HepG2 (cell line): ENCODE measurements at regions not wholly inside any gene's neighbourhood (a gene's known extent, or its start where the extent isn't known, plus 50 kb on each side); places are given as distances from the start of the nearest gene placed in this dataset.

Source experiments
- CHD4 ChIP-seq: fragments of 200-600 bp; sonication (generic); IDR thresholded peaks from 2 replicates; pipeline ENCODE4 v1.7.0; 2017; ENCODE audit warnings: mild to moderate bottlenecking, low read length, borderline replicate concordance
- ELF3 ChIP-seq: IDR thresholded peaks from 2 replicates; pipeline ENCODE4 v1.6.1; 2016; ENCODE audit warnings: missing genetic modification reagents, missing compliant biosample characterization
- FOXK1 ChIP-seq: sonication (generic); formaldehyde crosslinking; IDR thresholded peaks from 2 replicates; pipeline ENCODE4 v1.4.0; 2020; ENCODE audit warnings: low read depth, missing genetic modification reagents, borderline replicate concordance
- MBD4 ChIP-seq: IDR thresholded peaks from 2 replicates; pipeline ENCODE4 v1.6.1; 2012; ENCODE audit warnings: low read length, inconsistent platforms, borderline replicate concordance
- NR2F2 ChIP-seq: IDR thresholded peaks from 2 replicates; pipeline ENCODE4 v1.6.1; 2012; ENCODE audit warnings: low read depth, inconsistent platforms, borderline replicate concordance
- SIX1 ChIP-seq: sonication (generic); formaldehyde crosslinking; IDR thresholded peaks from 2 replicates; pipeline ENCODE4 v1.4.0; 2020; ENCODE audit warnings: missing genetic modification reagents, borderline replicate concordance
- SIX4 ChIP-seq: sonication (generic); formaldehyde crosslinking; IDR thresholded peaks from 2 replicates; pipeline ENCODE4 v1.4.0; 2020; ENCODE audit warnings: missing genetic modification reagents
- TBX3 ChIP-seq: fragments of 450-650 bp; IDR thresholded peaks from 2 replicates; pipeline ENCODE4 v1.6.1; 2017; ENCODE audit warnings: antibody characterized with exemption, mild to moderate bottlenecking, inconsistent platforms, borderline replicate concordance
- ZNF205 ChIP-seq: IDR thresholded peaks from 2 replicates; pipeline ENCODE4 v1.6.1; 2018; ENCODE audit warnings: missing biosample characterization, missing genetic modification reagents
- TF ChIP-seq, protein P1 (sequence below): sonication (generic); formaldehyde crosslinking; IDR thresholded peaks from 2 replicates; pipeline ENCODE4 v1.4.0; 2020; ENCODE audit warnings: missing genetic modification reagents, borderline replicate concordance
- TF ChIP-seq, protein P2 (sequence below), 2 experiments: sonication (generic) in 1 of 2; formaldehyde crosslinking in 1 of 2; IDR thresholded peaks; 2 replicates each; pipeline versions ENCODE4 v1.4.0 to v1.6.1; 2016 to 2020; ENCODE audit warnings: borderline replicate concordance in 1 of 2, low read depth in 1 of 2, mild to moderate bottlenecking in 1 of 2, missing genetic modification reagents in 1 of 2
- TF ChIP-seq, protein P3 (sequence below): IDR thresholded peaks from 2 replicates; pipeline ENCODE4 v1.6.1; 2018; ENCODE audit warnings: missing genetic modification reagents, mild to moderate bottlenecking, missing compliant biosample characterization
- TF ChIP-seq, protein P4 (sequence below): IDR thresholded peaks from 2 replicates; pipeline ENCODE4 v1.6.1; 2018; ENCODE audit warnings: missing genetic modification reagents
- TF ChIP-seq, protein P5 (sequence below): sonication (generic); formaldehyde crosslinking; conservative IDR thresholded peaks from 2 replicates; pipeline ENCODE4 v1.4.0; 2020; ENCODE audit warnings: missing genetic modification reagents
- TF ChIP-seq, protein P6 (sequence below): IDR thresholded peaks from 2 replicates; pipeline ENCODE4 v1.6.1; 2016; ENCODE audit warnings: mild to moderate bottlenecking

DNA sequence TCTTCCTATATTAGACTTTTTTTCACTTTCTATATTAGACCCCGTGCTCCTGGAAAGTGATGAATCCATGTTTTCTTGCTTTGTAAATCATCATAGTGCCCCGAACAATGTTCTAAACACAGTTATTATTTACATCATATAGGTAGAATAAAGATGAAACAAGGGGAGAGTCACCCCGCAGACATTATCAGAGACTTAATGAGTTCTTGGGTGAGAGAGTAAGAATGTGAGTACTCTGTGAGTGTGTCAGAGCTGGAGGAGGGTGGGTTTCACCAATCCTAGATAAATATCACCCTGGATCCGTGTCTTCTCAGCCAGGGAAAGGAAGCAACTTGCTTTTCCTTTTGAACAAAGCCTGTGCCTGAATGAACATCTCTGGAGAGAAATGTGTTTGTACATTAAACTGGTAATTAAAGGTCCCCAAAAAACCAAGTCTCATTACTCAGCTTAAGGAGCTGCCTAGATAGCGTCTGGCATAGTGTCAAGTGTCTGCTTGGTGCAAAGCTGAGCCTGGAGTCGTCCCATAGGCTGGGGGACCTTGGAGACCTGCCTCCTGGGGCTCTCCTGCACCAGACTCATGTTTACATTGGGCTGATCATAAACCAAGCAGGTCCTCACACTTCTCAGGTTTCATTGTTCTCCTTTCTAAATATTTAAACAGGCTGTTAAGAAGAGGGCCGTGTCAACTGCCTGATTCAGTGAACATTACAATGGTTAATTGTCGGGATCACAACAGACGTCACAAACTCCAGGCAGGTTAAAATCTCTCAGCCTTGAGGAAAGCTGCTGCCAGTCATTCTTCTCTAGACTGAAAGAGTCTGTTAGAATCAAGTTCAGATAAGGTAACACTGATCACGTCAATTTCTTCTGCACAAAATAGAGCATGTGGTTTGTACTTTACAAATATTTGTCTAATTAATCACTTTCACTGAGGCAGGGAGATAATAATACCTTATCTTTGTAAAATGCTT lies 179.7 kb upstream of the MYLIP start (continued):
- TF ChIP-seq, protein P1, sequence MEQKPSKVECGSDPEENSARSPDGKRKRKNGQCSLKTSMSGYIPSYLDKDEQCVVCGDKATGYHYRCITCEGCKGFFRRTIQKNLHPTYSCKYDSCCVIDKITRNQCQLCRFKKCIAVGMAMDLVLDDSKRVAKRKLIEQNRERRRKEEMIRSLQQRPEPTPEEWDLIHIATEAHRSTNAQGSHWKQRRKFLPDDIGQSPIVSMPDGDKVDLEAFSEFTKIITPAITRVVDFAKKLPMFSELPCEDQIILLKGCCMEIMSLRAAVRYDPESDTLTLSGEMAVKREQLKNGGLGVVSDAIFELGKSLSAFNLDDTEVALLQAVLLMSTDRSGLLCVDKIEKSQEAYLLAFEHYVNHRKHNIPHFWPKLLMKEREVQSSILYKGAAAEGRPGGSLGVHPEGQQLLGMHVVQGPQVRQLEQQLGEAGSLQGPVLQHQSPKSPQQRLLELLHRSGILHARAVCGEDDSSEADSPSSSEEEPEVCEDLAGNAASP (CRISPR knock-in tag): peak; percentile 84; the same call in 1 of the 2 replicates
- peak; percentile 84 for TF ChIP-seq FOXK1 (CRISPR knock-in tag)
- TF ChIP-seq NR2F2: peak; percentile 67
- peak; percentile 94 for TF ChIP-seq SIX1 (CRISPR knock-in tag)
- TF ChIP-seq TBX3: peak; percentile 68; the same call in 1 of the 2 replicates
- TF ChIP-seq CHD4: no peak
- TF ChIP-seq, protein P2, sequence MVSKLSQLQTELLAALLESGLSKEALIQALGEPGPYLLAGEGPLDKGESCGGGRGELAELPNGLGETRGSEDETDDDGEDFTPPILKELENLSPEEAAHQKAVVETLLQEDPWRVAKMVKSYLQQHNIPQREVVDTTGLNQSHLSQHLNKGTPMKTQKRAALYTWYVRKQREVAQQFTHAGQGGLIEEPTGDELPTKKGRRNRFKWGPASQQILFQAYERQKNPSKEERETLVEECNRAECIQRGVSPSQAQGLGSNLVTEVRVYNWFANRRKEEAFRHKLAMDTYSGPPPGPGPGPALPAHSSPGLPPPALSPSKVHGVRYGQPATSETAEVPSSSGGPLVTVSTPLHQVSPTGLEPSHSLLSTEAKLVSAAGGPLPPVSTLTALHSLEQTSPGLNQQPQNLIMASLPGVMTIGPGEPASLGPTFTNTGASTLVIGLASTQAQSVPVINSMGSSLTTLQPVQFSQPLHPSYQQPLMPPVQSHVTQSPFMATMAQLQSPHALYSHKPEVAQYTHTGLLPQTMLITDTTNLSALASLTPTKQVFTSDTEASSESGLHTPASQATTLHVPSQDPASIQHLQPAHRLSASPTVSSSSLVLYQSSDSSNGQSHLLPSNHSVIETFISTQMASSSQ (IDR thresholded peaks at IDR 0.05; ENCODE audit: low read depth): peak; percentile 83
- TF ChIP-seq, protein P2 (CRISPR knock-in tag; IDR thresholded peaks at IDR 0.05; ENCODE audit: borderline replicate concordance): peak; percentile 82; the same call in 1 of the 2 replicates
- TF ChIP-seq SIX4 (CRISPR knock-in tag): peak; percentile 98
- TF ChIP-seq, protein P3, sequence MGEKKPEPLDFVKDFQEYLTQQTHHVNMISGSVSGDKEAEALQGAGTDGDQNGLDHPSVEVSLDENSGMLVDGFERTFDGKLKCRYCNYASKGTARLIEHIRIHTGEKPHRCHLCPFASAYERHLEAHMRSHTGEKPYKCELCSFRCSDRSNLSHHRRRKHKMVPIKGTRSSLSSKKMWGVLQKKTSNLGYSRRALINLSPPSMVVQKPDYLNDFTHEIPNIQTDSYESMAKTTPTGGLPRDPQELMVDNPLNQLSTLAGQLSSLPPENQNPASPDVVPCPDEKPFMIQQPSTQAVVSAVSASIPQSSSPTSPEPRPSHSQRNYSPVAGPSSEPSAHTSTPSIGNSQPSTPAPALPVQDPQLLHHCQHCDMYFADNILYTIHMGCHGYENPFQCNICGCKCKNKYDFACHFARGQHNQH: peak; percentile 51; the same call in 1 of the 2 replicates
- TF ChIP-seq ZNF205 (CRISPR knock-in tag): no peak
- TF ChIP-seq ELF3: peak; percentile 13; the same call in 1 of the 2 replicates
- TF ChIP-seq, protein P4, sequence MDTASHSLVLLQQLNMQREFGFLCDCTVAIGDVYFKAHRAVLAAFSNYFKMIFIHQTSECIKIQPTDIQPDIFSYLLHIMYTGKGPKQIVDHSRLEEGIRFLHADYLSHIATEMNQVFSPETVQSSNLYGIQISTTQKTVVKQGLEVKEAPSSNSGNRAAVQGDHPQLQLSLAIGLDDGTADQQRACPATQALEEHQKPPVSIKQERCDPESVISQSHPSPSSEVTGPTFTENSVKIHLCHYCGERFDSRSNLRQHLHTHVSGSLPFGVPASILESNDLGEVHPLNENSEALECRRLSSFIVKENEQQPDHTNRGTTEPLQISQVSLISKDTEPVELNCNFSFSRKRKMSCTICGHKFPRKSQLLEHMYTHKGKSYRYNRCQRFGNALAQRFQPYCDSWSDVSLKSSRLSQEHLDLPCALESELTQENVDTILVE (CRISPR knock-in tag): no peak
- TF ChIP-seq, protein P5, sequence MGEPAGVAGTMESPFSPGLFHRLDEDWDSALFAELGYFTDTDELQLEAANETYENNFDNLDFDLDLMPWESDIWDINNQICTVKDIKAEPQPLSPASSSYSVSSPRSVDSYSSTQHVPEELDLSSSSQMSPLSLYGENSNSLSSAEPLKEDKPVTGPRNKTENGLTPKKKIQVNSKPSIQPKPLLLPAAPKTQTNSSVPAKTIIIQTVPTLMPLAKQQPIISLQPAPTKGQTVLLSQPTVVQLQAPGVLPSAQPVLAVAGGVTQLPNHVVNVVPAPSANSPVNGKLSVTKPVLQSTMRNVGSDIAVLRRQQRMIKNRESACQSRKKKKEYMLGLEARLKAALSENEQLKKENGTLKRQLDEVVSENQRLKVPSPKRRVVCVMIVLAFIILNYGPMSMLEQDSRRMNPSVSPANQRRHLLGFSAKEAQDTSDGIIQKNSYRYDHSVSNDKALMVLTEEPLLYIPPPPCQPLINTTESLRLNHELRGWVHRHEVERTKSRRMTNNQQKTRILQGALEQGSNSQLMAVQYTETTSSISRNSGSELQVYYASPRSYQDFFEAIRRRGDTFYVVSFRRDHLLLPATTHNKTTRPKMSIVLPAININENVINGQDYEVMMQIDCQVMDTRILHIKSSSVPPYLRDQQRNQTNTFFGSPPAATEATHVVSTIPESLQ: no peak
- TF ChIP-seq MBD4: no peak
- TF ChIP-seq, protein P6, sequence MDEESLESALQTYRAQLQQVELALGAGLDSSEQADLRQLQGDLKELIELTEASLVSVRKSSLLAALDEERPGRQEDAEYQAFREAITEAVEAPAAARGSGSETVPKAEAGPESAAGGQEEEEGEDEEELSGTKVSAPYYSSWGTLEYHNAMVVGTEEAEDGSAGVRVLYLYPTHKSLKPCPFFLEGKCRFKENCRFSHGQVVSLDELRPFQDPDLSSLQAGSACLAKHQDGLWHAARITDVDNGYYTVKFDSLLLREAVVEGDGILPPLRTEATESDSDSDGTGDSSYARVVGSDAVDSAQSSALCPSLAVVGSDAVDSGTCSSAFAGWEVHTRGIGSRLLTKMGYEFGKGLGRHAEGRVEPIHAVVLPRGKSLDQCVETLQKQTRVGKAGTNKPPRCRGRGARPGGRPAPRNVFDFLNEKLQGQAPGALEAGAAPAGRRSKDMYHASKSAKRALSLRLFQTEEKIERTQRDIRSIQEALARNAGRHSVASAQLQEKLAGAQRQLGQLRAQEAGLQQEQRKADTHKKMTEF (CRISPR knock-in tag): peak; percentile 57; the same call in 1 of the 2 replicates
